Uterus (tissue), 3 donors: ENCODE measurements at regions not wholly inside any gene's neighbourhood (a gene's known extent, or its start where the extent isn't known, plus 50 kb on each side); places are given as distances from the start of the nearest gene placed in this dataset.

Experiments
- DNase-seq, 2 donors: peaks; one replicate each; pipeline ENCODE4 v3.0.0-alpha.2; 2019 to 2020
- H3K27ac ChIP-seq, 2 donors: fragments of 200-600 bp; sonication (generic); 1 replicate in 1 of 2; 2 replicates in 1 of 2; pipeline ENCODE4 v1.5.1; 2016 to 2018
- H3K27me3 ChIP-seq, 2 donors: fragments of 200-600 bp; sonication (generic); one replicate each; pipeline ENCODE4 v1.5.1; 2018 to 2019; ENCODE audit warnings: control low read depth in 1 of 2
- H3K36me3 ChIP-seq, 2 donors: fragments of 200-600 bp; sonication (generic); one replicate each; pipeline ENCODE4 v1.5.1; 2019; ENCODE audit warnings: control low read depth in 1 of 2
- H3K4me1 ChIP-seq, 2 donors: fragments of 200-600 bp; sonication (generic); one replicate each; pipeline ENCODE4 v1.5.1; 2018 to 2019; ENCODE audit warnings: control low read depth in 1 of 2
- H3K4me3 ChIP-seq, 2 donors: fragments of 200-600 bp; sonication (generic); 1 replicate in 1 of 2; 2 replicates in 1 of 2; pipeline ENCODE4 v1.5.1; 2018 to 2019; ENCODE audit warnings: mild to moderate bottlenecking in 1 of 2
- H3K9me3 ChIP-seq, 2 donors: fragments of 200-600 bp; sonication (generic); one replicate each; pipeline ENCODE4 v1.5.1; 2019; ENCODE audit warnings: control low read depth in 1 of 2
- CTCF ChIP-seq, 4 experiments: fragments of 200-600 bp in 2 of 4; fragments of 450-650 bp in 2 of 4; sonication (generic) in 2 of 4; IDR thresholded peaks; one replicate each; pipeline ENCODE4 v1.5.1; 2016 to 2019; ENCODE audit warnings: antibody characterized with exemption in 4 of 4, mild to moderate bottlenecking in 2 of 4, moderate library complexity in 1 of 4
- POLR2A ChIP-seq, 2 donors: fragments of 450-650 bp; IDR thresholded peaks; one replicate each; pipeline ENCODE4 v1.6.1; 2016; ENCODE audit warnings: antibody characterized with exemption in 2 of 2, mild to moderate bottlenecking in 1 of 2, moderate library complexity in 1 of 2
- intact Hi-C: fragments of 100-400 bp; cut with DNase I; formaldehyde crosslinking; loops from one replicate; pipeline ENCODE4 v1.15.1; 2023; ENCODE audit warnings: low total_unique reads
- donor health status: DM: yes; HTN: yes; CAD: no.

GRCh38 chr2:236694146-236694888 lies 124.7 kb downstream of the ACKR3 start:
- no peak overlapping the region for H3K4me3 ChIP-seq
- no peaks in the 10 kb centered on the region for H3K4me1 ChIP-seq
- H3K27me3 ChIP-seq: no peaks in the 10 kb centered on the region
- H3K9me3 ChIP-seq: no peaks in the 10 kb centered on the region
- no peak for DNase-seq
- no peak overlapping the region for H3K27ac ChIP-seq
- intact Hi-C loops: no loop called here
- H3K36me3 ChIP-seq: no peaks in the 10 kb centered on the region
- TF ChIP-seq POLR2A (IDR thresholded peaks at IDR 0.05) (no peak), CTCF (IDR thresholded peaks at IDR 0.05) (no peak)

GRCh38 chr2:236696834-236697233 lies 127.2 kb downstream of the ACKR3 start:
- no peaks in the 10 kb centered on the region for H3K4me1 ChIP-seq
- no peaks in the 10 kb centered on the region for H3K36me3 ChIP-seq
- TF ChIP-seq CTCF (IDR thresholded peaks at IDR 0.05) (no peak), POLR2A (IDR thresholded peaks at IDR 0.05) (no peak)
- H3K9me3 ChIP-seq: no peaks in the 10 kb centered on the region
- no peak overlapping the region for H3K27ac ChIP-seq
- DNase-seq: no peak
- H3K27me3 ChIP-seq: no peaks in the 10 kb centered on the region
- H3K4me3 ChIP-seq: no peak overlapping the region
- intact Hi-C loops: no loop called here

- intact Hi-C loops: no loop called here
- TF ChIP-seq CTCF (IDR thresholded peaks at IDR 0.05) (no peak), POLR2A (IDR thresholded peaks at IDR 0.05) (no peak)
- H3K4me3 ChIP-seq: no peak overlapping the region
- no peak overlapping the region for H3K27ac ChIP-seq
- no peaks in the 10 kb centered on the region for H3K36me3 ChIP-seq
- DNase-seq: no peak
- no peaks in the 10 kb centered on the region for H3K4me1 ChIP-seq
- H3K27me3 ChIP-seq: no peaks in the 10 kb centered on the region
- H3K9me3 ChIP-seq: no peaks in the 10 kb centered on the region
Observed at GRCh38 chr2:236698016-236698627, 128.5 kb downstream of the ACKR3 start.

- no peak for TF ChIP-seq CTCF (IDR thresholded peaks at IDR 0.05)
- no peak for TF ChIP-seq POLR2A (IDR thresholded peaks at IDR 0.05)
- H3K9me3 ChIP-seq: no peaks in the 10 kb centered on the region
- DNase-seq: no peak
- H3K36me3 ChIP-seq: no peaks in the 10 kb centered on the region
- no peaks in the 10 kb centered on the region for H3K4me1 ChIP-seq
- no peaks in the 10 kb centered on the region for H3K27me3 ChIP-seq
- H3K4me3 ChIP-seq: no peak overlapping the region
- no peak overlapping the region for H3K27ac ChIP-seq
- intact Hi-C loops: no loop called here
Observed at GRCh38 chr2:236700703-236701102, 131.1 kb downstream of the ACKR3 start.

GRCh38 chr2:236702657-236703372 lies 133.2 kb downstream of the ACKR3 start:
- Histone ChIP-seq H3K27ac (no peak overlapping the region), H3K4me3 (no peak overlapping the region), H3K4me1 (no peaks in the 10 kb centered on the region), H3K9me3 (no peaks in the 10 kb centered on the region), H3K27me3 (no peaks in the 10 kb centered on the region), H3K36me3 (no peaks in the 10 kb centered on the region)
- DNase-seq: no peak
- intact Hi-C loops: no loop called here
- TF ChIP-seq POLR2A (IDR thresholded peaks at IDR 0.05) (no peak), CTCF (IDR thresholded peaks at IDR 0.05) (no peak)
